Fibroblast of skin of right biceps (primary cell): ENCODE measurements at regions not wholly inside any gene's neighbourhood (a gene's known extent, or its start where the extent isn't known, plus 50 kb on each side); places are given as distances from the start of the nearest gene placed in this dataset.

Source experiments
- DNase-seq: peaks from one replicate; pipeline ENCODE4 v3.0.0-alpha.2; 2013

- no peak for DNase-seq
These were observed 368.2 kb upstream of the CADM1 start for GRCh38 chr11:115872416-115872815.

- no peak for DNase-seq
These were observed 367.0 kb upstream of the CADM1 start for GRCh38 chr11:115871161-115871760.

DNA sequence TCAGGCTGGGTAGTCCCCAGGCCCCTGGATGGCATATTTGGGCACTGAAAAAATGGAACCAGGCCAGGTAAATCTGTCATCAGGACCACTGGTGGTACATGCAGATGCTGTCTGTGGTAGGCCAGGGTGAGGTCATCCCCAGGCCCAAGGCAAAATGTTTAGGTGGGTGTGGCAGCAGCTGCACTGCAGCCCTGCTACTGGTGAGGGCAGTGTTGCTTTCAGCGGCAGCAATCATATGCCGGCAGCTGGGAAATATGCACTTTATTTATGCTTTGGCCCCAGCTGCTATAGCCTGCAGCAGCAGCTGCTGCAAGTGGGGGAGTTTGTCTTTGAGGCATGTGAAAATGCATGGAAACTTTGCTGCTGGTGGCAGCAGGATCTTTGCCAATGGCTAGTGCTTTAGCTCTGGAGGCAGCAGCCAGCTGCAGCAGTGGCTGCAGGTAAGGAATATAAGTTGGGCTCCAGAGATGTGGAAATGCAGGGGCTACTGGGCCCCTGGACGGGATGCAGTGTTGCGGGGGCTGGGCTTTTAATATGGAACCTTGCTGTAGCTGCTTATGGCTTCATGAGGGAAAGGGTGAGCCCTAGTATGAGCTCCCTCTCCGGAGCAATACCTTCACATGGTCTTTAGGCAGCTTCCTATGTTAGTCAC lies 365.7 kb upstream of the CADM1 start:
- peak; percentile 48 for DNase-seq

- DNase-seq: no peak
These were observed 364.9 kb upstream of the CADM1 start for GRCh38 chr11:115869131-115869530.

DNA sequence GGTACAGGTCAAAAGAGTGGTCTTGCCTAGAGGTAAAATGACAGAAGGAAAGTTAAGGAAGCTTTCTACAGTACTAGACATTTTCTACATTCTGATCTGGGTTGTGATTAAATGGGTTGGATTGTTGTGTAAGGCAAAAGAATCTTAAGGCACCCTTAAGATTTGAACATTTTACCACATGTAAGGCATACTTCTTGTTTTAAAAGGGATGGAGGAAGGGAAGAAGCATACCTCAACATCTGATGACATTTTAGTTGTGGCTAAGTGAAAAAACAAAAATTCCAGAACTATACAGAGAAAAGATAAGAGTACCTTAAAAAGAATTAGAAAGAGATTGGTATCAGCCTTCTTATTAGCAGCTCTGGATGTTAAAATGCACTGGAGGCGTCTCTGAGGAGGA lies 356.0 kb upstream of the CADM1 start:
- peak; percentile 7 for DNase-seq

DNA sequence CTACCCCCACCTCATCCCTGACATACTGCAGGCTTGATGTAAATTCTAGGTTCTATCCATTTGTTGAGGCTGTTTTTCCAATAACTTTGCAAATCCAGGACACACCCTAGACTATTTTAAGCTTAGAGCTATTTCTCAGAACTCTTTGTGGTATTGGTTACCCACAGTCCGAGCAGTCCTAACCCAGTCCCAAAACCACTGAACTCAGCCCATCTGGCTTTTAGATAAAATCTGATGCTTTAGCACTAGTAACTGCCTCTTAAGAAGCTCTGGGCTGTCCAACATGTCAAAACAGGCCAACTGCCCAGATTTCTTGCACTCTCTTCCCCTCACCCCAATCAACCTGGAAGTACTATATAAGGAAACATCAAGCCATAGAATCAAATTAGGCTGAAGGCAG lies 344.4 kb upstream of the CADM1 start:
- peak; percentile 6 for DNase-seq

GRCh38 chr11:115848080-115848479 lies 343.9 kb upstream of the CADM1 start:
- DNase-seq: no peak

DNA sequence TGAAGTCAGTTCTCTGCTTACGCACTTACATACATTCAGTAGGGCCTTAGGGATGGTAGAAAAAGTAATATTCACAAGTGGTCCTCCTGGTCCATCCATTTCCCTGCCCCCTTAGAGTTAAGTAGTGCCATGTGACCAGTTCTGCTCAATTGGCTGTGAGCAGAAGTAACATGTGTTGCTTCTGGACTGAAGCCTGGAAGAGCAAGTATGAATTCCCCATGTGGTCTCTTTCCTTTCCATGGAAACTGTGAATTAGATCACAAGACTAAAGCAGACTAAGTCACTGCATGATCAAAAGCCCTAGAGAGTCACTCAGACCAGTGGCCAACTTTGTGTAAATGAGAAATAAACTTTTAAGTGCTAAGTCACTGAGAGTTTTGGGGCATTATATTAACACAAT lies 341.7 kb upstream of the CADM1 start:
- no peak for DNase-seq

GRCh38 chr11:115843685-115844084 lies 339.5 kb upstream of the CADM1 start:
- no peak for DNase-seq

DNA sequence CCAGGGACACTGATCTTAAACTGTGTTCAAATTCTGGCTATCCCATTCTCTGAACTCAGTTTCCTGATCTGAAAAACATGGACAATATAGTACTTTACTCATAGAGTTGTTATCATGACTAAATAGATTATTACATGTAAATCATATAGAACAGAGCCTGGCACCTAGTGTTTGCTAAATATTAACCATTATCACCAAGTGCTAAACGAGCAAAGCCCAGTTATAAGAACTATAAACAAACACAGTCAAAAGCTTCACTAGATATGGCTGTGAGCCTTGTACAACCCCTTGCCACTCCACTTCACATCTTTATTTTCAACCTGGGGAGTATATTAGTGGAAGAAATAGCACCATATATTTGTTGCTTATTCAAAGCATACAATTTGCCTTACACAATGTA lies 338.9 kb upstream of the CADM1 start:
- DNase-seq: no peak

DNA sequence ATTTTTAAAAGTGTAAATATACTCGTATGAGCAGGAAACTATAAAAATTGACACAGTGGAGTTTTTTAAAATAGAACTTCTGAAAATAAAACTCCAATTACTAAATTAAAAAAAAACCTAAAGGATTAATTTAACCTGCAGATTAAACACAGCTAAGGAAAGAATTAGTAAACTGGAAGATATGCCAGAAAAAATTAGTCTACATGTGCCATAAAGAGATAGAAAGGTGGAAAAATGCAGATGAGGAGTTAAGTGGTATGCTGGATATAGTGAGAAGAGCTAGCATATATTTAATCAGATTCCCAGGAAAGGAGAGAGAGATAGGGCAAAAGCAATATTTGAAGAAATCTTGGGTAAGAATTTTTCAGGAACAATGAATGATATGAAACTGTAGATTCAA lies 315.8 kb upstream of the CADM1 start:
- no peak for DNase-seq

DNA sequence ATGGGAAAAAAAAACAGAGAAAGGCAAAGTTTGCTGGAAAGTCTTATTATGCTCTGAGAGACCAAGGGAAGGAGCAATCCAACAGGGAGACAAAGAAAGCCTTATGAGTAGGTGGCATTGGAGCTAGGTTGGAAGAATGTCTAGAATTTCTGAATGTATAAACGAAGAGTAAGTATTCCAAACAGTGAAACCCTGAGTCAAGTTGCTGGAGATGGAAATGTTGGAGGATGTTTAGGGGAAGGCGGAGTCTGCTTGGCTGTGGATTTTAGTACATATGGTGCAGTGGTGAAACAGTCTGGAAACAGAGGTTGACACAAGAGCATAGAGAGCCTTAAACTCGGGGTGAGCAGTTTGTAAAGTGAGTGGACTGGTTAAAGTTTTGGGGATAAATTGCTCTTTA lies 314.8 kb upstream of the CADM1 start:
- DNase-seq: no peak

GRCh38 chr11:115817844-115818468 lies 313.7 kb upstream of the CADM1 start:
- no peak for DNase-seq

GRCh38 chr11:115808351-115808940 lies 304.2 kb upstream of the CADM1 start:
- no peak for DNase-seq

GRCh38 chr11:115806056-115806455 lies 301.8 kb upstream of the CADM1 start:
- no peak for DNase-seq

- DNase-seq: peak; percentile 5
These were observed 299.0 kb upstream of the CADM1 start for GRCh38 chr11:115803073-115803740.

DNA sequence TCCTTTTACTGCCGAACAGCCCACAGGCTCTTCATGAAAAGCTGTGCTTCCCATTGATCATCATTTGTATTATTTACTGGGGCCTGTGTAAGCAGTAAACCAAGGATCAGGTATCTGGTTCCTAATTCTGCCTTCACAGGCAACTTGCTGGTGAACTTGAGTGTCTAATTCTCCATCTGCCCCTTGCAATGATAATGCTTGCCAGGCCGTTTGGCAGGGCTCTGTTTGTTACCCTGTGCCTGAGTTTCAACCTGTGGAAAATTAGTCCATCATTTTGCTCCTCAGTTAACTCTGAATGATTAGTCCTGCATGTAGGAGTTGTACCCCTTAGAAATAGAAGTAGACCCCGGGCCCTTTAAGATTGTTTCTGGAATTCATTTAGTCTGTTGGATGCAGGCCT lies 298.4 kb upstream of the CADM1 start:
- DNase-seq: no peak

DNA sequence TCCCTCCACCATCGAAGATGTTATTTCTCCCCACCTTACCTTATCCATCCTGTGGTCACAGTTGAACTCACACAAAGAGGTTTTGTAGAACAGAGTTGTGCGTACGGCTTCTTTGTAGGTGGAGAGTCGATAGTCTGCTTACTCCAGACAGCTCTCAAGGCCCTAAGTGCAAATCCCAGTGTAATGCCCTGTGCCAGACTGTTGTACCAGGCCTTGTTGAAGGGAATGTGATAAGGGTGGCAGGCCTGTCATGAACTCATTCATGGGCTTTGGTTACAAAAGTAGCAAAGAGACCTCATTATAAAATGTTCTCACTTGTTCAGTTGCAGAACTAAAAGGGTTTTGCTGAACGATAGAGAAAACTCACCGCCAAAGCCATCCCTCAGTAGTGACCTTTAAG lies 288.7 kb upstream of the CADM1 start:
- DNase-seq: no peak

GRCh38 chr11:115787302-115787701 lies 283.1 kb upstream of the CADM1 start:
- DNase-seq: no peak

DNA sequence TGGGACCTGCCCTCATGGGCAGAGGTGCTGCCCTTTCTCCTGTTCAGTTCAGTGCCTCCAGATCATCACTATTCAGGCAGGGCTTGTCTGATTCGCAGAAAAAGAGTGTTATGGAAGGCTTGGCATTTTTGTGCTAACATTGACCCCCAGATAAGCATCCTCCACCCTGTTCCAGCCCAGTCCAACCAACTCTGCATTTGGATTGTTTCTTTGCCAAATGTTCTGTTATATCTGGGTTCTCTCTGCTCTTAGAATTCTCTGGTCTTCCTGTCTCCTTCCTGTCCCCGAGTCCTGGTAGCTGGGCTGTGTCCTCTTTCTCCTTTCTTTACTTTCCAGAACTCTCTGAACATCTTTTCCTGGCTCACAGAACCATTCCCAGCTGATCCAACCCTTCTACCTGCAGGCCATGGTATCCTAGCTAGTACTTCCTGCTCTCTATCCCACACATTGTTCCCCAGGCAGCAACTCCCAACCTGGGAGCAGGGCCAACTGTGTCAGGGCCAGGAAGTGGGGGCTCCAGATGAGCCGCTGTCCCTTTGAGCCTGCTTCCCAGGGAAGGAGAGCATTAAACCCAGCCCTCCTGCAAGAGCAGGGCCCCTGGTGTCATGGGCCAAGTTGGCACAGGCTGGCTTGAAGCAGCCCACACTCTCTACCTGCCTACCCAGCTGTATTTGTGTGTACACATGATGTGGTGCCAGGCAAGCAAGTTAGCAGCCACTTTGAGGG lies 280.7 kb upstream of the CADM1 start:
- DNase-seq: peak; percentile 37

DNA sequence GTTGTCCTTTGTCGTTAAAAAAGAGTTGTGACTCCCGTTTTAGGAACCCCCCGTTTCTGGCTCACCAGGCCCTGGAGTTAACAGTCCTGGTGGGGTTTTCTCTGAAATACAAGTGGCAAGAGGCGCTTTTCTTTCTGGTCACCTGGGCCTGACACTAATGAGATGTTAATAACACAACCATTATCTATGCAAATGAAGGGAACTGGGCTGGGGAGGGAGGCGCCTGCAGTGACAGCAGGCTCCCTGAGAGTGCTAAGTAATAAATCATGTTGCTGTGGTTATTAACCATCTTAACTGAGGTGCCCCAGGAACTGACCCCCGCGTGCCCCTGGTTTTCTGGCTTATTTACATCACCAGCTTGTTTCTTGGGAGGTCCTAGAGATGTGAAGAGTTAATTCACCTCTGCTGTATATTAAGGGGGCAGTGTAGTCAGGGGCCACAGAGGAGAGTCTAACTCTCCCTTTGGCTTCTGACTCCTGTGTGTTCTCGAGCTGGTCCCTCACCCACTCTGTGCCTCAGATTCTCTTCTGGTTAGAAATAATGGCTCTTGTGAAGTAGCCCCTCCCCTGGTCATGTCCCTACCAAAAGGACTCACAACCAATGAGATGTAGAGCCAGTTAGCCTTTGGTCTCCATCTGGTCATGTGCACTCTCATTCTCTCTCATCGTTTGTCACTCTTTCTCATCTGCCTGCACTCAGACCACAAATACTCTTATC lies 276.6 kb upstream of the CADM1 start:
- no peak for DNase-seq

DNA sequence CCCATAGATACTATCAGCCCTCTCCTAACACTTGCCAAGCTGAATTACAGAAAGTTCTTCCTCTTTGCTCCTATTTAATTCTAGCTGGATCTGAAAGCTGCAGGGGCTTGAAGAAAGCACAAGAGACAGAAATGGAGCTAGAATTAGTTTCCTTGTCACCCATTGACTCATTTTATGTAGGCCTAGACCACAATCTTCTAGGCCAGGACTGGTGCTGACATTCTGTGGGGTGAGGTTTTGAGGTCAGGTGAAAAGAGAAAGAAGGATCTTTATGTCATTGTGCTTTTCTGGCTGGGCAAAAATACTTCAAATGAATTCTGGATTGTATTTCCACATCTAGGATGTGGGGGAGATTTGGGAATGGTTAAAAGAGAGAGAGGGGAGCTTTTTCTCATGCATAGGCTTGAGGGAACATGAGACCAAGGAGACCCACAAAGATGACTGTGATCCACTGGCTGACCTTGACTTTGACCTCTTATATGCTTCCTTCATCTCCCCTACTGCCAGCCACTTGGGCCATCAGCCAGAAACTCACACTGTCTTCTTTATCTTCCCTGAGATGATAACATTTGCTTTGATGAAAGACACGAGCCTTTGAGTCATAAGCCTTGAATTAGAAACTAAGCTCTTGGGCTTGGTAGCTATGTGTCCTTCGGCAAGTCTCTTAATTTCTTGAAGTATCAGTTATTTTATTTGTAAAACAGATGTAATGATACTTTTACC lies 274.9 kb upstream of the CADM1 start:
- no peak for DNase-seq
